T-helper 22 cell (primary cell): ENCODE measurements at regions not wholly inside any gene's neighbourhood (a gene's known extent, or its start where the extent isn't known, plus 50 kb on each side); places are given as distances from the start of the nearest gene placed in this dataset.

Experiments
- DNase-seq: peaks from one replicate; pipeline ENCODE4 v3.0.0-alpha.2; 2020; ENCODE audit warnings: low read depth

GRCh38 chr15:62472616-62473299, 307.7 kb upstream of the C2CD4B start:
- DNase-seq = no peak

GRCh38 chr15:62474021-62474770, 309.1 kb upstream of the C2CD4B start:
- DNase-seq = no peak

GRCh38 chr15:62474771-62475124, 309.7 kb upstream of the C2CD4B start:
- no peak for DNase-seq

DNA sequence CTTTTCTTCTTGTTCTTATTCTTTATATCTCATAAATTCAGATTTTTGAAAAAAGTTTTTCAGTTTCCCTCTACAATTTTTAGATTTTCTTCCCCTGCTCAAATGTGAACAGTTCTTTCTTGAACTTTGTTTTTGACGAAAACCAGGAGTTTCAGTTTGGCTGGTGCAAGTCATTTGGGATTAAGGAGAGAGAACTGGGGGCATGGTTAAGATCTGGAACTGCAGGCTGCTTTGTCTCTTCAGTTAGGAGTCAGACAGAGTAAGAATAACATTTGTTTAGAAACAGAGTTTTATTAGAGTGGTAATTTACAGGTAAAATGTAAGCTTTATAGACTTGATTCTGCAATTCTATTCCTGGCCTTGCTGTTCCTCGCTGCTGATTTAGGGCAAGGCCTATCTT, 310.5 kb upstream of the C2CD4B start:
- no peak for DNase-seq

DNA sequence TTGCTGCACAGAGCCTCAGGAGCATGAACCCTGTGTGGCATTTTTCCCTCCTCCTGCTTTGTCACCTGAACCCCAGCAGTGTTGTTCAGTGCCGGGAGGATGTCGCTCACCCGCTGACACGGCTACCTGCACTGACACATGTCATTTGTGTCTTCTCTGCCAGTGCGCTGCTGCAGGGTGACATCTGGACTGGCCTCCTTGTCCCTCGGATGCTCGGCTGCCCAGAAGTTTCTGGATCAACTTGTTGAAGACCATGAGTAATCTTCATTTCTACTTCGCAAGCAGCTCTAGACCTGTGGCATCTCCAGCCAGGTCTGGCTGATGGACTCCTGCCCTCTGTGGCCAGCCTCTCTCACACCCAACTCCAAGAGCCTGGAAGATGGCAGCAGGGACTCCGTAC, 311.1 kb upstream of the C2CD4B start:
- DNase-seq = no peak

GRCh38 chr15:62477929-62478328, 312.8 kb upstream of the C2CD4B start:
- no peak for DNase-seq

DNA sequence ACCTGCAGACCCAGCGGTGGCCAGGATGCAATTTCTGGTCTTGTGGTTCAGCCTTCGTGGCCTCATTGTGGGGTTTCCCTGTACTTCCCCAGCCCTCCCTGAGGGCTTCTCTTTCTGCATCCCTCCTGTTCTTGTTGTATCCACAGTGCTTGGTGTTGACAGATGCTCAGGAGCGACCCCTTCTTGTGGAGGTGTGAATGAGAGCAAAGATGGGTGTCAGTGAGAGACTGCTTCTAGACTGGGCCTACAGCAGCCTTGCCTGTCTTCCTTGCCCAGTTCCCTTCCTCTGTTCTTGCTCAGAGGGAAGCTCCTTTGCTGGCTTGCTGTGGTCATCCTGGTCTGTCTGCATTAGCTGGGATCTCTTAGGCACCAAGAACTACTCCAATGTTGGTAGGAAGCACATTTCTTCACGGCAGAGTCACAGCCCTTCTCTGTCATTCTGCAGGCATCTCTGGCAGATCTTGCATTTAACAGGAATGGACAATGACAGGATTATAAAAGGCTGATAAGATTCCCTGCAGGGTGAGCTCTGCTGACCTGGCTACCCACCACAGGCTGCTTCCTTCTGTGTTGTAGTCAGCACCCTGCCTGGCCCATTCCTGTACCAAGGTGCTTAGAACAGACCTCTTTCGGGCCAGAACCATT, 317.8 kb upstream of the C2CD4B start:
- DNase-seq = no peak

- DNase-seq = no peak
Observed at GRCh38 chr15:62483814-62484213, 318.7 kb upstream of the C2CD4B start.

DNA sequence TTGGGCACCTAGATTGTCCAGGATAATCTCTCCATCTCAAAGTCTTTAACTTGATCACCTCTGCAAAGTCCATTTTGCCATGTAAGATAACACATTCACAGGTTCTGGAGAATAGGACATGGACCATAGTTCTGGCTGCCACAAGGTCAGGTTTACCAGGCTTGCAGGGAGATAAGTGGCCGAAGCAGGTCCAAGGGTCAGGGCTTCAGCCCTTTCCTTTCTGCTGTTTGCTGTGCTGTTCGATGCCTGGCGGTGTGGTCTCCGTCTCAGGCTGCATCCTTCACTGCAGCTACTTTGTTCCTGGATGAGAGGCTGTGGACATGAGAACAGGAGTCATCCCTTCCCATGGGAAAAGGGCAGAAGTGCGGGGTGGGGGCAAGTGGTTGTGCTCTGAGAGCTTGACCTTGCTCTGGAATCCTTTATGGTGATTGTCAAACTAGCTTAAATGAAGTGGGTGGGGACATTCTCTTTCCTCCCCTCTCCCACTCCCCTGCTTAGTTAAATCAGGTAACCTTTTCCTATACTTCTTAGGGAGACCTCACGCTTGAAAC, 320.2 kb upstream of the C2CD4B start:
- no peak for DNase-seq

- DNase-seq = no peak
Observed at GRCh38 chr15:62486041-62486440, 321.0 kb upstream of the C2CD4B start.

DNA sequence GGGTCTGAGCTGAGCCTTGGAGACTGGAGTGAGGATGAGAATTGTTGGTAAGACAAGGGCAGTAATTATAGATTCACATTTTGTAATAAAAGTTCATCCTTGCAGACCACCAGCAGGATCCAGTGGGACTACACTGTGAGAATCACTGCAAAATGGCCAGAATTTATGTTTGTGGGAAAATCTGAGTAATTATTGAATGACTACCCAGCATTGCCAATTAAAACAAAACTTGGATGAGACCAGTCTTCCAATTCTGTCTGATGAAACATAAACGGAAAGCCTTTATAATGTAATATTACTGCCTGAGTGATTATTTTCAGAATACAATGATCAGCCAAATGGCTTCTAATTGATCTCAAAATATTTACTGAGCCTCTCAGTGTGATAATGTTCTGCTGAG, 323.3 kb upstream of the C2CD4B start:
- DNase-seq = no peak

- no peak for DNase-seq
Observed at GRCh38 chr15:62491642-62492041, 326.6 kb upstream of the C2CD4B start.

GRCh38 chr15:62492900-62493299, 327.8 kb upstream of the C2CD4B start:
- DNase-seq = no peak

- DNase-seq = no peak
Observed at GRCh38 chr15:62494197-62494596, 329.1 kb upstream of the C2CD4B start.

GRCh38 chr15:62495670-62496614, 330.9 kb upstream of the C2CD4B start:
- no peak for DNase-seq

- no peak for DNase-seq
Observed at GRCh38 chr15:62497356-62497755, 332.3 kb upstream of the C2CD4B start.

DNA sequence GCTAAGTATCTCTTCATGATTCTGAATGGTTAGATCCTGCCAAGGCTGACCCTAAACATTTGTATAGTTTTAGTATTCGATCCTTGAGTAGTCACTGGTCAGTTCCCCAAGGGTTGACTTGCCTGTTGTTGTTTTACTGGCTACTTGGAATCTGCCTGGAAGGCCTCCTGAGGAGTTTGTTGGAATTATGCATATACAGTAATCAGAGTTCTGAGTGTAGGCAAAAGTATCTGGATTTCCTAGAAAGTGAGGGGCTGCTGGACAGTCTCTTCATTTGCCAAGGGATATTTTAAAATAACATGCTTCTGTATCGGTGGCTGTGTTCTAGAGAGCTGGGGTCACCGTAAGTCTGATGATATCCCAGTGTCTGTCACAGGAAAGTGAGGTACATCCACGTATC, 333.2 kb upstream of the C2CD4B start:
- no peak for DNase-seq

DNA sequence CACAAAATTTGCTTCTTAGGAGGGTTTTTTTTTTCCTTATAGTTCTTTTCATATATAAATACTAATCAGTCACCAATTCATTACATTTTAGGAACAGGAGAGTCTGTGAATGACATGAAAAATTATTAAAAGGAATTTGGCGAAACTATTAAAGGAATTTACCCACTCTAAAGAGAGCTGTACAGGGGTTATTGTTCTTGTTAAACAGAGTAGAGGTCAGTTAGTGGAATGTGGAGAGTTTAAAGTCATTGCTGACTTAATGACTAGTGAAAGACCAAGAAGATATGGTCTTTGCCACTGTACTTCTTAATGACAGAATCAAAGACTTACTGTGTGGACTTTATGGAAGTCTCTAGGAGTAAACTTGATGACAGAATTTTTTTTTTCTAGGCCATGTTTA, 333.6 kb upstream of the C2CD4B start:
- DNase-seq = no peak

DNA sequence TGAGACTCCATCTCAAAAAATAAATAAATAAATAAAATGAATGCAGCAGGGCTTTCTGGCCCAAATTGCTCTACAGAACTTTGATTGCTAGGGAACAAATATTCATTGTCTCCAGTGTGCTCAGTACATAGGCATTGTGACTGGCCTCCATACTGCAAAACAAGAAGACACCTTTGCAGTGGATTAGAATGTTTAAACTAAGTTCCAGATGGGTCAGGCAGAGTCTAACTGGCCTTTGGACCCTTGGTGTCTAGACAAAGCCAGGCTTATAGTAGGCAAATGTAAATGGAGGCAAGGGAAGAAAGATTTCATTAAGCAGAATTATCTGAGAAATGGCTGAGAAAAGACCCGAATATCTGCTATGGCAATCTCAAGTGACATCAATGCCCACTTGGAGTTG, 335.2 kb upstream of the C2CD4B start:
- DNase-seq = no peak

GRCh38 chr15:62502451-62502850, 337.4 kb upstream of the C2CD4B start:
- no peak for DNase-seq

GRCh38 chr15:62503451-62503850, 338.4 kb upstream of the C2CD4B start:
- no peak for DNase-seq

- DNase-seq = no peak
Observed at GRCh38 chr15:62505762-62506161, 340.7 kb upstream of the C2CD4B start.
